HG02884 (cell line): ENCODE measurements at regions not wholly inside any gene's neighbourhood (a gene's known extent, or its start where the extent isn't known, plus 50 kb on each side); places are given as distances from the start of the nearest gene placed in this dataset.
"Not testable (repeated sequence)": the region's sequence is repeated elsewhere in the genome, so short reads cannot be mapped to it uniquely, and the experiment has no call there.

Experiments
- ATAC-seq: cut with Tn5 transposase; IDR thresholded peaks from one replicate; pipeline ENCODE4 v1.9.1; 2021; ENCODE audit warnings: mild to moderate bottlenecking, moderate library complexity; ENCODE audit not compliant: unreplicated experiment

DNA sequence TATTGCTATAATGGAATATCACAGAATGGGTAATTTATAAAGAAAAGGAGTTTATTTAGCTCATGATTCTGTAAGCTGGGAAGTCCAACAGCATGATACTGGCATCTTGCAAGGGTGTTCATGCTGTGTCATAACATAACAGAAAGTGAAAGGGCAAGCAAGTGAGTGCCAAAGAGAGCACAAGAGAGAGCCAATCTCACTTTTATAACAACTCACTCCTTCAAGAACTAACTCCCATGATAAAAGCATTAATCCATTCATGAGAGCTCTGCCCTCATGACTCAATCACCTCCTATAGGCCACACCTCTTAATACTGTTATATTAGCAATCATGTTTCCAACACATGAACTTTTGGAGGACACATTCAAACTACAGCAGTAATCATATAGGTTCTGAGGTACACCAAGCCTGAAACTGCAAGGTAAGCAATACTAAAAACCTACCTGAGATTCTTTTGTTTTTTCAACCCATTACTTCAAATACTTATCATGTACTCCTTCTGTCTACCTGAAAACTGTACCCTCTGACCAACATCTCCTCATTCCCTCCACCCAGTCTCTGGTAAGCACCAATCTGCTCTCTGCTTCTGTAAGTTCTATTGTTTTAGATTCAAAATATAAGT, 219.7 kb downstream of the MTERF1 start:
- ATAC-seq: no peak

DNA sequence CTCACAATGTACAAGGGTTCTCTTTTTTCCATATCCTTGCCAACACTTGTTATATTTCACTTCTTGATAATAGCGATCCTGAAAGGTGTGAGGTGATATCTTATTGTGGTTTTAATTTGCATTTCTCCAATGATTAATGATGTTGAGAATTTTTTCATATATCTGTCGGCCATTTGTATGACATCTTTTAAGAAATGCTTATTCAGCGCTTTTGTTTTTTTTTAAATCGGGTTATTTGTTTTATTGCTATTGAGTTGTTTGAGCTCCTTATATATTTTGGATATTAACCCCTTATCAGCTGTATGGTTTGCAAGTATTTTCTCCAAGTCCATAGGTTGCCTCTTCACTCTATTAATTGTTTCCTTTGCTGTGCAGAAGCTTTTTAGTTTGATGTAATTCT, 218.8 kb downstream of the MTERF1 start:
- ATAC-seq: no peak

GRCh38 chr7:91668217-91668616, 212.3 kb downstream of the MTERF1 start:
- ATAC-seq: no peak

DNA sequence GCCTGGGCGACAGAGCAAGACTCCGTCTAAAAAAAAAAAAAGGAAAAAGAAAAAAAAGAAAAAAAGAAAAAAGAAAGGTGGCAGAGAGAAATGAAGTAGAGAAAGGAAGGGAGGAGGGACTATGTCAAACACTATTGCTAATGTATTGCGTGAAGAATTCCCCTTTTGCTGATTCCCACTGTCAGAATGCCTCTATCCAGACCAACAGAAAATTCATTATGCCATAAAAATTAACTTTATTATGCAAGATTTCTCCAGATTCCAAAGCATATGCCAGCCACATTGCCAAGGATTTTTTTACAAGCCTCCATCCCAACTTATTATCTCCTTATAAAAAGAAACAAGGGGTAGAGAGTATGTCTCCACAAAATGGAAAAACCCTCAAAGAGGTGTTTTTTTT, 209.3 kb downstream of the MTERF1 start:
- ATAC-seq: no peak

DNA sequence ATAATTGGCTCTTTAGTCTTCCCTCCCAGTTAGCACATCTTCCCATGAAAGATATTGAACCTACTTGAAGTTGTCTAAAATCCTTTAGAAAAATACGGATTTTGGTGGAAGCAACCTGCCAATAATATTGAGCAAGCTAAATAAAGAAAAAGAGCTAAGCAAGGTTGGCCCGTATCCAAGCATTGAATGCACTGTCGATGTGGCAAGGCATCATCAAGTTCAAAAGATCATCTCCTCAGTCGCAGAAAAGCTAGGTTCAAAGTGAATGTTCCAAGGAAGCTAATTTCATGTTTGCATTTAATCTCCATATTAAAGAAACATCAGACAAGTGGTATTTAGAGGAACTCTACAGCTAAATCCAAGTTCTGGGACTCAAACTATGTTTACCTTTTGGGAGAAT, 206.0 kb downstream of the MTERF1 start:
- ATAC-seq: no peak

DNA sequence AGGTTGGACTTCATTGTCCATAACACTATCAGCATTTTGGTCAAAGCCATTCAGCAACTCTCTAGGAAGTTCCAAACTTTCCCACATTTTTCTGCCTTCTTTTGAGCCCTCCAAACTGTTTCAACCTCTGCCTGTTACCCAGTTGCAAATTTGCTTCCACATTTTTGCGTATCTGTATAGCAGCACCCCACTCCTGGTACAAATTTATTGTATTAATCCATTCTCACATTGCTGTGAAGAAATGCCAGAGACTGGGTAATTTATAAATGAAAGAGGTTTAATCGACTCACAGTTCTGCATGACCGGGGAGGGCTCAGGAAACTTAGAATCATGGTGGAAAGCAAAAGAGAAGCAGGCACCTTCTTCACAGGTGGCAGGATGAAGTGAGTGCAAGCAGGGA, 198.8 kb downstream of the MTERF1 start:
- ATAC-seq: no peak

- ATAC-seq: no peak
Measured at GRCh38 chr7:91683823-91684222, 196.7 kb downstream of the MTERF1 start.

- no peak for ATAC-seq
Measured at GRCh38 chr7:91685544-91685943, 195.0 kb downstream of the MTERF1 start.

DNA sequence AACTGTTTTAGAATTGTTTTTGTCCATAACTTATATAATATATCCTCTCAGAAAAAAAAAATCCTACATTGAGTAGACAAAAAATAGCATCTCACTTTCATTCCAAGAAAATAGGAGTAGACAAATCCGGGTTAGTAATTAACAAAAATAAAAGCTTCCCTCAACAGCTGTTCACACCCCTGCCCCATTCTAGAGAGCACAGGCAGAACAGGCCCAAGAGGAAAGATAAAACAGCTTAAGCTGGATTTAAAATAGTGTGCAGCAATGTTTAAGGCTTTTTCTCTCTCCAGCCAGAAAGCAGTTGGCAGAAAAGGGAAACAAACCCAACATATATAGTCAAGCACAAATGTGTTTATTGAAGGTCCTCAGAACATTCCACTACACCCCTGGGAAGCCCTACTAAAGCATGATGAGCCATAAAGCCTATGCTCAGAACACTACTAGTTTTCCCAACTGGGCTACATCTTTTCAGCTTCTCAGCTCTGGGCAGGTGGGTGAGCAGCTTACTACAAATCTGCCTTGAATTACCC, 189.9 kb downstream of the MTERF1 start:
- no peak for ATAC-seq

- no peak for ATAC-seq
Measured at GRCh38 chr7:91691865-91692264, 188.6 kb downstream of the MTERF1 start.

DNA sequence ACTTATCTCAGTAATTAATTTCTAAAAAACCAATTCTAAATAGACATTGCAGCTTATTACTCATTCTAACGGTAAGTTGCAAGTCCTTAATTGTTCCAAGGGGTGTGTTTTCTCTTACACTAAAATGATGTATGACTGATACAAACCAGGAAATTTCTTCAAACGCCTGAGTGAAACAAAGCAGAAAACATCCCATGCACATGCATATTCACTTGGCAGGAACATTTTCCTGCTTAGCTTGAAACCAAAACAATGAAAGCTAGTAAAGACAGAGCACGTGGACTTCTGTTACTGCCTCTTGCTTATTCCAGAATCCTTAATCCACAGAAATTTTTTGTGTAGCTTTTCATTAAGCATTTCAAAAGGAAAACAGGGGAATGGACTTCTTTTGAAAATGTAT, 187.7 kb downstream of the MTERF1 start:
- ATAC-seq: no peak

- ATAC-seq: no peak
Measured at GRCh38 chr7:91694351-91694841, 186.1 kb downstream of the MTERF1 start.

DNA sequence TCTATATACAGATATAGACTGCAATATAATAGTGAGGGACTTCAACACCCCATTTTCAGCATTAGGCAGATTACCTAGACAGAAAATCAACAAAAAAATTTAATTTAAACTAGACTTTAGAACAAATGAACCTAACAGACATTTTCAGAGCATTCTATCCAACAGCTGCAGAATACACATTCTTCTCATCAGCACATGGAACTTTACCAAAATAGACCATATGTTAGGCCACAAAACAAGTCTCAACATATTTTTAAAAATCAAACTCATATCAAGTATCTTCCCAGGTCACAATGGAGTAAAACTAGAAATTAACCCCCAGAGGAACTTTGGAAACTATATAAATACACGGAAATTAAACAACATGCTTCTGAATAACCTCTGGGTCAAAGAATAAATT, 169.6 kb downstream of the MTERF1 start:
- ATAC-seq: no peak

- no peak for ATAC-seq
Measured at GRCh38 chr7:91713669-91714068, 166.8 kb downstream of the MTERF1 start.

DNA sequence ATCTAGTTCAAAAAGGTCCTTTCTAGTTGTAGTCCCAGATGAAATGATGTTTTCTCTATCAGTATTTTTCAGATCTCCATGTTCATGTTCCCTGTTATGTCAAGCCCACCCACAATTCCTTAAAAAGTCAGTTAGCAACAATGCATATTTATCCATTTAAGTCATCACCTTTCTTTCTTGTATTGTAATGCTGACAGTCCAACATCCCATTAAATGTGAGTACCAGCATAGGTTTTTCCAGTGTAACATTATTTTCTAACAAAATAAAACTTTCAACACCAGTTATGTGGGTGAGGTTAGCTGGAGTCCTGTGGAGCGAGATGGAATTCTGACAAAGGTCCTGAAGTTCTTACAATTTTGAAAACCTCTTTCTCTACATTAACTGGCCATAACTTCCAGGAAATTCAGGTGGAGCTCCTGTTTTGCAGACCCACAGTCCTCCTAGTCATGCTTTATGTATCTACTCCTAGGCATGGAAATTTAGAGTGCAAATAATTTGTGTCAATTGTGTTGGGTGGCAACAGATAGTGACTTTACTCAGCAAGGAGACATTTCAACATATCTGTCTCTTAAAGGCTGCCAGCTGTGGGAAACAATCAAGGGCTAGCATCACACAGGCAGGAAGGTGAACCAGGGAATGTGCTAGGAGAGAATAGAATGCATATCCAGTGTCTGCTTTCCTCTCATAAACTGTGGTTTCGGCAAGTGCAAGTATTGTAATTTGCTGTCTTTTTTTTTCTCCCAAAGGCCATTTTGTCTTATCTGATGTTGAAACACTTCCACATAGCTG, 162.6 kb downstream of the MTERF1 start:
- no peak for ATAC-seq

- no peak for ATAC-seq
Measured at GRCh38 chr7:91719008-91719407, 161.5 kb downstream of the MTERF1 start.

GRCh38 chr7:91720260-91720937, 160.1 kb downstream of the MTERF1 start:
- no peak for ATAC-seq

DNA sequence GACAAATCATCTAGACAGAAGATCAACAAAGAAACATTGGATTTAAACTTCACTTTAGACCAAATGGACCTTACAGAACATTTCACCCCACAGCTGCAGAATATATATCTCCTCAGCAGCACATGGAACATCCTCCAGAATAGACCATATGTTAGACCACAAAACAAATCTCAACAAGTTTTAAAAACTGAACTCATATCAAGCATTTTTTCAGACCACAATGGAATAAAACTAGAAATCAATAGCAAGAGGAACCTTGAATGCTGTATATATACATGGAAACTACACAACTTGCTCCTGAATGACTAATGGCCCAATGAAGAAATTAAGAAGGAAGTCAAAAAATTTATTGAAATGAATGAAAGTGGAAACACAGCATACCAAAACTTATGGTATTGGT, 157.7 kb downstream of the MTERF1 start:
- ATAC-seq: no peak

GRCh38 chr7:91729046-91729445, 151.5 kb downstream of the MTERF1 start:
- ATAC-seq: not testable (repeated sequence)

- ATAC-seq: no peak
Measured at GRCh38 chr7:91731976-91732375, 148.5 kb downstream of the MTERF1 start.

- ATAC-seq: no peak
Measured at GRCh38 chr7:91749418-91749817, 131.1 kb downstream of the MTERF1 start.

DNA sequence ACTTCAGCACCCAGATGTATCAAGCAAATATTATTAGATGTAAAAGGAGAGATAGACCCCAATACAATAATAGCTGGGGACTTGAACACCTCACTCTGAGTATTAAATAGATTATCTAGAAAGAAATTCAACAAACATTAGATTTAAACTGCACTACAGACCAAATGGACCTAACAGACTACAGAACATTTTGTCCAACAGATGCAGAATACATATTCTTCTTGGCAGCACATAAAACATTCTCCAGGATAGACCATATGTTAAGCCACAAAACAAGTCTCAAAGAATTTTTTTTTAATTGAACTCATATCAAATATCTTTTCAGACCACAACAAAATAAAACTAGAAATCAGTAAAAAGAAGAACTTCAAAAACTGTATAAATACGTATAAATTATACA, 130.4 kb downstream of the MTERF1 start:
- ATAC-seq: no peak
